Right lobe of liver (tissue), 6 donors: ENCODE measurements at regions not wholly inside any gene's neighbourhood (a gene's known extent, or its start where the extent isn't known, plus 50 kb on each side); places are given as distances from the start of the nearest gene placed in this dataset.

Source experiments
- ATAC-seq, 4 donors: fragments of 200-7000 bp; cut with Tn5 transposase; one replicate each; pipeline ENCODE4 v1.9.1; 2020; ENCODE audit warnings: mild to moderate bottlenecking in 4 of 4, moderate library complexity in 4 of 4
- DNase-seq, 3 donors: peaks; one replicate each; pipeline ENCODE4 v3.0.0-alpha.2; 2020
- H3K27ac ChIP-seq, 3 donors: fragments of 200-600 bp; one replicate each; pipeline ENCODE4 v1.8.0; 2022
- H3K27me3 ChIP-seq, 2 donors: fragments of 200-600 bp; one replicate each; pipeline ENCODE4 v1.8.0; 2022
- H3K36me3 ChIP-seq, 4 donors: fragments of 200-600 bp; sonication (generic) in 1 of 4; one replicate each; pipeline versions ENCODE4 v1.5.1 to v1.8.0; 2017 to 2022; ENCODE audit warnings: control low read depth in 1 of 4
- H3K4me1 ChIP-seq, 4 donors: fragments of 200-600 bp; sonication (generic) in 1 of 4; one replicate each; pipeline versions ENCODE4 v1.5.1 to v1.8.0; 2017 to 2022; ENCODE audit warnings: control low read depth in 1 of 4
- H3K4me3 ChIP-seq, 3 donors: fragments of 200-600 bp; one replicate each; pipeline ENCODE4 v1.8.0; 2022
- H3K9me3 ChIP-seq, 4 donors: fragments of 200-600 bp; sonication (generic) in 1 of 4; one replicate each; pipeline versions ENCODE4 v1.5.1 to v1.8.0; 2017 to 2022; ENCODE audit warnings: control low read depth in 1 of 4
- CTCF ChIP-seq, 4 donors: fragments of 200-600 bp in 3 of 4; fragments of 450-650 bp in 1 of 4; IDR thresholded peaks; one replicate each; pipeline versions ENCODE4 v1.5.1 to v1.8.0; 2016 to 2022; ENCODE audit warnings: antibody characterized with exemption in 4 of 4, mild to moderate bottlenecking in 2 of 4
- POLR2A ChIP-seq: fragments of 450-650 bp; IDR thresholded peaks from one replicate; pipeline ENCODE4 v1.6.1; 2017; ENCODE audit warnings: antibody characterized with exemption, mild to moderate bottlenecking
- whole genome bisulfite sequencing: methylation state at CpG from one replicate; pipeline ENCODE4 v1.1.6; 2018; ENCODE audit warnings: low coverage, low lambda C conversion rate; ENCODE audit not compliant: insufficient coverage; ENCODE audit errors: missing lambda C conversion rate; 5-methylcytosine and 5-hydroxymethylcytosine counted together
- intact Hi-C, 2 donors: fragments of 100-400 bp; cut with DNase I; formaldehyde crosslinking; loops; one replicate each; pipeline versions ENCODE4 v1.11.2 to v1.14.1; 2022
- donor health status: DM: no; HTN: yes; CAD: no.
- donor health status: DM: no; HTN: no; CAD: no.
- donor health status: DM: no; HTN: no; CAD: no.
- donor health status: DM: no; HTN: yes; CAD: no.
- donor health status: DM: no; HTN: yes; CAD: no.

DNA sequence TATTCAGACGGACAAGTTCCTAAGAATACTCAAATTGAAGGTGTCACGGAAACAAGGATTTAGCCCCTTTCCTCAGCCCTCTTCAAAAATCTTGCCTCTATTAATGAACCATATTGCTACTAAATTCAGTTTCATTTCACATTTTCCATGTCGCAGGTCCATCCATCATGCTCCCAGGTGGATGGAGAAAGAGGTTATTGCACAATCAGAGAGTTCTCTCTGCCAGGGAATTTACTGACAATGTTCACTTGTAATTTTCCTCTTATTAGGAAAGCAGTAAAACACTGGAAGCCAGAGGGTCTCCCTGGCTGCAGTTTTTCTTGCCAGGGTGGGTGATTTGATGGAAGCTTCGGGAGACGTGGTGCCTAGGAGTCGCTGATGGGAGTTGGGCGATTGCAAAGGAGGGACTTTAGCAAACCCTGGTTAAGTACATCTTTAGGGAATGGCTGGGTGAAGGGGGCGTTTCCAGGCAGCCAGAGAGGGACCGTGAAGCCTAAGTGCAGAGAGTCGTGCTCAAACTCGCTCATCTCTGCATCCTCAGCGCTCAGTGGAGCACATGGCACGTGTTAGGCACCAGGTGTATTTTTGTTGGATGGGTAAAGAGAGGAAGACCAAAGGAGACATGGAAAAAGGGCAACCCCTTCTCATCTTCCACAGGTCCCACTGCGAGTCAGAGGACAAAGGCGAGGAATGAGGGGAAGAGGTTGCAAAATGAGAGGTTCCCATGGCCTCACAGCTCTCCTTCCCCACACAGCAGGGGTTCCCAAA, 321.9 kb upstream of the CDH4 start:
- ATAC-seq (no peak), DNase-seq (no peak)
- intact Hi-C loops = no loop called here
- WGBS = 49% methylated on average over 12 of the region's 15 CpGs
- no peak for TF ChIP-seq POLR2A
- TF ChIP-seq CTCF (IDR thresholded peaks at IDR 0.05) = no peak
- Histone ChIP-seq H3K9me3 (no peaks in the 10 kb centered on the region), H3K36me3 (no peaks in the 10 kb centered on the region), H3K27ac (no peak overlapping the region), H3K4me3 (no peak overlapping the region), H3K4me1 (no peaks in the 10 kb centered on the region), H3K27me3 (no peaks in the 10 kb centered on the region)

GRCh38 chr20:60931696-60932095, 320.4 kb upstream of the CDH4 start:
- Histone ChIP-seq H3K4me1 (no peaks in the 10 kb centered on the region), H3K36me3 (no peaks in the 10 kb centered on the region), H3K27ac (no peak overlapping the region), H3K4me3 (no peak overlapping the region), H3K27me3 (no peaks in the 10 kb centered on the region), H3K9me3 (no peaks in the 10 kb centered on the region)
- TF ChIP-seq POLR2A (no peak), CTCF (IDR thresholded peaks at IDR 0.05) (no peak)
- intact Hi-C loops = no loop called here
- no peak for ATAC-seq
- WGBS = 0% methylated on average over 4 of the region's 4 CpGs
- DNase-seq = no peak

DNA sequence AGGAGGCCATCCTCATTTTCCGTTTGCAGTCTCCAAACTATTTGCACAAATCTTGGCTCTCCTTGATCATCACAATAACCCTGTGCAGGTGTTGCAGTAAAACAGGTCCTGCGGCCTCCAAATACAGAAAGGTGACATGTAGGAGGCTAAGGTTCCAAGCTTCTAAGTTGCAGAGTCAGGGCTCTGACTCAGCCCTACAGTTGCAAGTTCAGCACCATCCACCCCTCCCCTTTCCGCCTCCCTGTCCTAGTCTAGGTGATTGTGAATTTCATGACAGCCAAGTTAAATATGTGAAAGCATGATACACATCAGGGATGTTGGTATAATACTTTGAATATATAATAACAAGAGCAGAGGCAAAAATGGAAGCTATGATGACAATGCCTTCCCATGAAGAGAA, 317.3 kb upstream of the CDH4 start:
- TF ChIP-seq CTCF (IDR thresholded peaks at IDR 0.05) = no peak
- no peak for TF ChIP-seq POLR2A
- no peak overlapping the region for H3K4me3 ChIP-seq
- H3K4me1 ChIP-seq = no peaks in the 10 kb centered on the region
- H3K27ac ChIP-seq = no peak overlapping the region
- H3K9me3 ChIP-seq = no peaks in the 10 kb centered on the region
- no peaks in the 10 kb centered on the region for H3K36me3 ChIP-seq
- no peaks in the 10 kb centered on the region for H3K27me3 ChIP-seq
- no peak for ATAC-seq
- no peak for DNase-seq
- intact Hi-C loops = no loop called here
- 57% methylated on average over 2 of the region's 3 CpGs for WGBS

- Histone ChIP-seq H3K27ac (no peak overlapping the region), H3K4me1 (no peaks in the 10 kb centered on the region), H3K4me3 (no peak overlapping the region), H3K36me3 (no peaks in the 10 kb centered on the region), H3K27me3 (no peaks in the 10 kb centered on the region), H3K9me3 (no peaks in the 10 kb centered on the region)
- ATAC-seq (no peak), DNase-seq (no peak)
- TF ChIP-seq CTCF (IDR thresholded peaks at IDR 0.05) = no peak
- no peak for TF ChIP-seq POLR2A
- 61% methylated on average over 6 of the region's 8 CpGs for WGBS
- intact Hi-C loops = no loop called here
Measured at GRCh38 chr20:60935971-60936370, 316.1 kb upstream of the CDH4 start.
